ENCODE measurements at regions not wholly inside any gene's neighbourhood (a gene's known extent, or its start where the extent isn't known, plus 50 kb on each side); places are given as distances from the start of the nearest gene placed in this dataset.

DNA sequence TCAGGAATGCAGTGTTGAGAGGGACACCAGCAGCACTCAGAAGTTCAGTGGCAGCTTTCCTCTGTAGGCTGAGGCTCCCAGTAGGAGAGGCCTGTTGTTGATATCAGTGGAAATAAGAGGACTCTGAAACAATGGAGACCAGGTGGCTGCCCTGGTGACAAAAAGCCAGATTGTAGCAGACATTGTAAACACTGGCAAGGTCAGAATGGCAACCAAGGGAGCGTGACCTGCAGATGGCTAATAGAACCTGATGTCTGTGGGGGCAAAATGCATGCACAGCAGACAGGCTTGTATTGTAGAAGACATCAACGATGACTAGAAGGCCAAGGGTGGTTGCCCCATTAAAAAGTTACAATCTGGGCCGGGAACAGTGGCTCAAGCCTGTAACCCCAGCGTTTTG is 53.1 kb upstream of the GPR37L1 start (continued):
- TF ChIP-seq RARA (CRISPR knock-in tag; IDR thresholded peaks at IDR 0.05) = peak; percentile 94
- TF ChIP-seq SAP130 (CRISPR knock-in tag; IDR thresholded peaks at IDR 0.05; ENCODE audit: low read depth) = peak; percentile 62; the same call in 1 of the 2 replicates
- TF ChIP-seq, protein P1, sequence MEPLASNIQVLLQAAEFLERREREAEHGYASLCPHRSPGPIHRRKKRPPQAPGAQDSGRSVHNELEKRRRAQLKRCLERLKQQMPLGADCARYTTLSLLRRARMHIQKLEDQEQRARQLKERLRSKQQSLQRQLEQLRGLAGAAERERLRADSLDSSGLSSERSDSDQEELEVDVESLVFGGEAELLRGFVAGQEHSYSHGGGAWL (CRISPR knock-in tag; IDR thresholded peaks at IDR 0.05) = no peak
- 0 out of 2 replicates have a peak, but pooled peaks have one; percentile 57 for TF ChIP-seq ARNTL (CRISPR knock-in tag; IDR thresholded peaks at IDR 0.05)
- TF ChIP-seq, protein P2, sequence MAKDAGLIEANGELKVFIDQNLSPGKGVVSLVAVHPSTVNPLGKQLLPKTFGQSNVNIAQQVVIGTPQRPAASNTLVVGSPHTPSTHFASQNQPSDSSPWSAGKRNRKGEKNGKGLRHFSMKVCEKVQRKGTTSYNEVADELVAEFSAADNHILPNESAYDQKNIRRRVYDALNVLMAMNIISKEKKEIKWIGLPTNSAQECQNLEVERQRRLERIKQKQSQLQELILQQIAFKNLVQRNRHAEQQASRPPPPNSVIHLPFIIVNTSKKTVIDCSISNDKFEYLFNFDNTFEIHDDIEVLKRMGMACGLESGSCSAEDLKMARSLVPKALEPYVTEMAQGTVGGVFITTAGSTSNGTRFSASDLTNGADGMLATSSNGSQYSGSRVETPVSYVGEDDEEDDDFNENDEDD (CRISPR knock-in tag; IDR thresholded peaks at IDR 0.05; ENCODE audit: borderline replicate concordance) = no peak
- TF ChIP-seq ZNF598 (CRISPR knock-in tag; IDR thresholded peaks at IDR 0.05; ENCODE audit: borderline replicate concordance) = peak; percentile 54; the same call in 1 of the 2 replicates
- TF ChIP-seq SOX5 (CRISPR knock-in tag; IDR thresholded peaks at IDR 0.05; ENCODE audit: borderline replicate concordance) = peak; percentile 99
- TF ChIP-seq, protein P3, sequence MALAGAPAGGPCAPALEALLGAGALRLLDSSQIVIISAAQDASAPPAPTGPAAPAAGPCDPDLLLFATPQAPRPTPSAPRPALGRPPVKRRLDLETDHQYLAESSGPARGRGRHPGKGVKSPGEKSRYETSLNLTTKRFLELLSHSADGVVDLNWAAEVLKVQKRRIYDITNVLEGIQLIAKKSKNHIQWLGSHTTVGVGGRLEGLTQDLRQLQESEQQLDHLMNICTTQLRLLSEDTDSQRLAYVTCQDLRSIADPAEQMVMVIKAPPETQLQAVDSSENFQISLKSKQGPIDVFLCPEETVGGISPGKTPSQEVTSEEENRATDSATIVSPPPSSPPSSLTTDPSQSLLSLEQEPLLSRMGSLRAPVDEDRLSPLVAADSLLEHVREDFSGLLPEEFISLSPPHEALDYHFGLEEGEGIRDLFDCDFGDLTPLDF (CRISPR knock-in tag; IDR thresholded peaks at IDR 0.05) = no peak
- TF ChIP-seq, protein P4, sequence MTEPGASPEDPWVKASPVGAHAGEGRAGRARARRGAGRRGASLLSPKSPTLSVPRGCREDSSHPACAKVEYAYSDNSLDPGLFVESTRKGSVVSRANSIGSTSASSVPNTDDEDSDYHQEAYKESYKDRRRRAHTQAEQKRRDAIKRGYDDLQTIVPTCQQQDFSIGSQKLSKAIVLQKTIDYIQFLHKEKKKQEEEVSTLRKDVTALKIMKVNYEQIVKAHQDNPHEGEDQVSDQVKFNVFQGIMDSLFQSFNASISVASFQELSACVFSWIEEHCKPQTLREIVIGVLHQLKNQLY (CRISPR knock-in tag; IDR thresholded peaks at IDR 0.05) = 0 out of 2 replicates have a peak, but pooled peaks have one; percentile 29
- peak; percentile 25; the same call in 1 of the 2 replicates for TF ChIP-seq BHLHE40 (IDR thresholded peaks at IDR 0.05; ENCODE audit: low read length)
- TF ChIP-seq ZNF788 (CRISPR knock-in tag; IDR thresholded peaks at IDR 0.05; ENCODE audit: borderline replicate concordance) = peak; percentile 37; the same call in 1 of the 2 replicates
- TF ChIP-seq, protein P5, sequence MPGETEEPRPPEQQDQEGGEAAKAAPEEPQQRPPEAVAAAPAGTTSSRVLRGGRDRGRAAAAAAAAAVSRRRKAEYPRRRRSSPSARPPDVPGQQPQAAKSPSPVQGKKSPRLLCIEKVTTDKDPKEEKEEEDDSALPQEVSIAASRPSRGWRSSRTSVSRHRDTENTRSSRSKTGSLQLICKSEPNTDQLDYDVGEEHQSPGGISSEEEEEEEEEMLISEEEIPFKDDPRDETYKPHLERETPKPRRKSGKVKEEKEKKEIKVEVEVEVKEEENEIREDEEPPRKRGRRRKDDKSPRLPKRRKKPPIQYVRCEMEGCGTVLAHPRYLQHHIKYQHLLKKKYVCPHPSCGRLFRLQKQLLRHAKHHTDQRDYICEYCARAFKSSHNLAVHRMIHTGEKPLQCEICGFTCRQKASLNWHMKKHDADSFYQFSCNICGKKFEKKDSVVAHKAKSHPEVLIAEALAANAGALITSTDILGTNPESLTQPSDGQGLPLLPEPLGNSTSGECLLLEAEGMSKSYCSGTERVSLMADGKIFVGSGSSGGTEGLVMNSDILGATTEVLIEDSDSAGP (CRISPR knock-in tag; IDR thresholded peaks at IDR 0.05; ENCODE audit: borderline replicate concordance) = no peak
- 0 out of 2 replicates have a peak, but pooled peaks have one; percentile 15 for TF ChIP-seq ZMYM2 (CRISPR knock-in tag; IDR thresholded peaks at IDR 0.05)
- no peak for TF ChIP-seq SP4 (CRISPR knock-in tag; IDR thresholded peaks at IDR 0.05)
- TF ChIP-seq ZBTB7A (CRISPR knock-in tag; IDR thresholded peaks at IDR 0.05) = no peak
- peak; percentile 54; the same call in 1 of the 2 replicates for TF ChIP-seq FOXO1 (CRISPR knock-in tag; IDR thresholded peaks at IDR 0.05)
- 0 out of 2 replicates have a peak, but pooled peaks have one; percentile 57 for TF ChIP-seq ZNF644 (CRISPR knock-in tag; IDR thresholded peaks at IDR 0.05; ENCODE audit: low read depth)
- TF ChIP-seq ZFX (CRISPR knock-in tag; IDR thresholded peaks at IDR 0.05; ENCODE audit: low read depth) = peak; percentile 44; the same call in 1 of the 2 replicates
- no peak for TF ChIP-seq DMAP1 (CRISPR knock-in tag; IDR thresholded peaks at IDR 0.05)
- TF ChIP-seq, protein P6, sequence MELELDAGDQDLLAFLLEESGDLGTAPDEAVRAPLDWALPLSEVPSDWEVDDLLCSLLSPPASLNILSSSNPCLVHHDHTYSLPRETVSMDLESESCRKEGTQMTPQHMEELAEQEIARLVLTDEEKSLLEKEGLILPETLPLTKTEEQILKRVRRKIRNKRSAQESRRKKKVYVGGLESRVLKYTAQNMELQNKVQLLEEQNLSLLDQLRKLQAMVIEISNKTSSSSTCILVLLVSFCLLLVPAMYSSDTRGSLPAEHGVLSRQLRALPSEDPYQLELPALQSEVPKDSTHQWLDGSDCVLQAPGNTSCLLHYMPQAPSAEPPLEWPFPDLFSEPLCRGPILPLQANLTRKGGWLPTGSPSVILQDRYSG (CRISPR knock-in tag; IDR thresholded peaks at IDR 0.05) = no peak
- TF ChIP-seq, protein P7, sequence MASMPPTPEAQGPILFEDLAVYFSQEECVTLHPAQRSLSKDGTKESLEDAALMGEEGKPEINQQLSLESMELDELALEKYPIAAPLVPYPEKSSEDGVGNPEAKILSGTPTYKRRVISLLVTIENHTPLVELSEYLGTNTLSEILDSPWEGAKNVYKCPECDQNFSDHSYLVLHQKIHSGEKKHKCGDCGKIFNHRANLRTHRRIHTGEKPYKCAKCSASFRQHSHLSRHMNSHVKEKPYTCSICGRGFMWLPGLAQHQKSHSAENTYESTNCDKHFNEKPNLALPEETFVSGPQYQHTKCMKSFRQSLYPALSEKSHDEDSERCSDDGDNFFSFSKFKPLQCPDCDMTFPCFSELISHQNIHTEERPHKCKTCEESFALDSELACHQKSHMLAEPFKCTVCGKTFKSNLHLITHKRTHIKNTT (CRISPR knock-in tag; IDR thresholded peaks at IDR 0.05) = no peak
- TF ChIP-seq ZSCAN12 (CRISPR knock-in tag; IDR thresholded peaks at IDR 0.05) = no peak
